Activated CD8-positive, alpha-beta T cell treated with anti-CD3 and anti-CD28 coated beads for 36 hours (primary cell): ENCODE measurements at regions not wholly inside any gene's neighbourhood (a gene's known extent, or its start where the extent isn't known, plus 50 kb on each side); places are given as distances from the start of the nearest gene placed in this dataset.
A peak's percentile ranks its signal among the peaks of the same experiment; 100 is the strongest.

Experiments
- ATAC-seq: fragments of 200-7000 bp; cut with Tn5 transposase; one replicate; pipeline ENCODE4 v1.10.0; 2021; ENCODE audit warnings: mild to moderate bottlenecking, moderate library complexity
- CTCF ChIA-PET: fragments of 350-600 bp; sonication (Branson Sonifier 250); formaldehyde crosslinking; loops from one replicate; lab custom pipeline; 2021; ENCODE audit warnings: antibody characterized with exemption; lab: Charles Lee
- POLR2A ChIA-PET: fragments of 350-600 bp; sonication (Branson Sonifier 250); formaldehyde crosslinking; loops from one replicate; lab custom pipeline; 2021; ENCODE audit warnings: antibody characterized with exemption; lab: Charles Lee
- DNase-seq: peaks from one replicate; pipeline ENCODE4 v3.0.0-alpha.2; 2020
- H3K27ac Mint-ChIP-seq: one replicate; pipeline ENCODE4 v1.8.0; 2021; ENCODE audit warnings: mild to moderate bottlenecking, mixed read lengths
- H3K27me3 Mint-ChIP-seq: one replicate; pipeline ENCODE4 v1.8.0; 2021; ENCODE audit warnings: mixed read lengths
- H3K36me3 Mint-ChIP-seq: one replicate; pipeline ENCODE4 v1.8.0; 2021; ENCODE audit warnings: low read depth, mixed read lengths
- H3K4me1 Mint-ChIP-seq: one replicate; pipeline ENCODE4 v1.8.0; 2021; ENCODE audit warnings: low read depth, mixed read lengths
- H3K4me3 Mint-ChIP-seq: one replicate; pipeline ENCODE4 v1.8.0; 2021; ENCODE audit warnings: mild to moderate bottlenecking, moderate library complexity, mixed read lengths
- H3K9me3 Mint-ChIP-seq: one replicate; pipeline ENCODE4 v1.8.0; 2021; ENCODE audit warnings: mixed read lengths
- CTCF ChIP-seq: fragments of 200-600 bp; IDR thresholded peaks from one replicate; pipeline ENCODE4 v1.8.0; 2022; ENCODE audit warnings: antibody characterized with exemption, mild to moderate bottlenecking
- intact Hi-C: fragments of 100-400 bp; cut with micrococcal nuclease; formaldehyde crosslinking; loops from one replicate; pipeline ENCODE4 v1.10.0; 2022

GRCh38 chr2:9781252-9781651 is 62.0 kb upstream of the TAF1B start:
- CTCF ChIA-PET = interaction anchor here (1.7 to 4.8 kb wide), 3 partner anchors 11 to 33 kb away, joined by 6 to 32 read pairs (median 21); no protein-coding TSS in a partner anchor
- no peak overlapping the region for H3K27ac Mint-ChIP-seq
- no peak for ATAC-seq
- H3K27me3 Mint-ChIP-seq = no peaks in the 10 kb centered on the region
- POLR2A ChIA-PET = interaction anchor here (0.9 kb wide), 1 partner anchor 27 kb away, joined by 3 read pairs; no protein-coding TSS in a partner anchor
- H3K36me3 Mint-ChIP-seq = no peaks in the 10 kb centered on the region
- no peak for TF ChIP-seq CTCF
- H3K9me3 Mint-ChIP-seq = no peaks in the 10 kb centered on the region
- peaks cover 36% of the 10 kb centered on the region for H3K4me1 Mint-ChIP-seq
- intact Hi-C loops = loop anchor here (5.0 kb wide), 1 partner anchor 124 kb away; no protein-coding TSS in a partner anchor
- H3K4me3 Mint-ChIP-seq = no peak overlapping the region
- no peak for DNase-seq

GRCh38 chr2:9782197-9782719 is 61.0 kb upstream of the TAF1B start:
- DNase-seq = peak; percentile 85
- H3K36me3 Mint-ChIP-seq = no peaks in the 10 kb centered on the region
- peak; percentile 75 for ATAC-seq
- H3K4me3 Mint-ChIP-seq = peak overlapping the region; percentile 0
- intact Hi-C loops = loop anchor here (5.0 kb wide), 1 partner anchor 125 kb away; no protein-coding TSS in a partner anchor
- H3K4me1 Mint-ChIP-seq = peaks cover 38% of the 10 kb centered on the region
- POLR2A ChIA-PET = interaction anchor here (0.9 kb wide), 1 partner anchor 28 kb away, joined by 3 read pairs; no protein-coding TSS in a partner anchor
- CTCF ChIA-PET = interaction anchor here (0.8 to 4.8 kb wide), 4 partner anchors 12 to 32 kb away, joined by 3 to 32 read pairs (median 14); no protein-coding TSS in a partner anchor
- no peak for TF ChIP-seq CTCF
- H3K9me3 Mint-ChIP-seq = no peaks in the 10 kb centered on the region
- no peaks in the 10 kb centered on the region for H3K27me3 Mint-ChIP-seq
- peak overlapping the region; percentile 45 for H3K27ac Mint-ChIP-seq

GRCh38 chr2:9789371-9789770 is 53.9 kb upstream of the TAF1B start:
- peaks cover 8% of the 10 kb centered on the region for H3K4me1 Mint-ChIP-seq
- ChIA-PET CTCF (interaction anchor here (6.1 kb wide), 1 partner anchor 10 kb away, joined by 38 read pairs; no protein-coding TSS in a partner anchor), POLR2A (no interaction called here)
- TF ChIP-seq CTCF = no peak
- H3K9me3 Mint-ChIP-seq = peaks cover 9% of the 10 kb centered on the region
- intact Hi-C loops = no loop called here
- DNase-seq (no peak), ATAC-seq (no peak)
- no peak overlapping the region for H3K27ac Mint-ChIP-seq
- peaks cover 2% of the 10 kb centered on the region for H3K36me3 Mint-ChIP-seq
- H3K27me3 Mint-ChIP-seq = peaks cover 3% of the 10 kb centered on the region
- no peak overlapping the region for H3K4me3 Mint-ChIP-seq

GRCh38 chr2:9790702-9791225 is 52.5 kb upstream of the TAF1B start:
- ChIA-PET POLR2A (interaction anchor here (1.4 kb wide), 1 partner anchor 10 kb away, joined by 3 read pairs; no protein-coding TSS in a partner anchor), CTCF (interaction anchor here (6.1 kb wide), 1 partner anchor 8 kb away, joined by 38 read pairs; no protein-coding TSS in a partner anchor)
- Mint-ChIP-seq H3K4me3 (no peak overlapping the region), H3K27ac (no peak overlapping the region), H3K4me1 (peaks cover 8% of the 10 kb centered on the region), H3K27me3 (peaks cover 3% of the 10 kb centered on the region), H3K9me3 (peaks cover 9% of the 10 kb centered on the region), H3K36me3 (peaks cover 2% of the 10 kb centered on the region)
- intact Hi-C loops = no loop called here
- TF ChIP-seq CTCF = no peak
- DNase-seq (no peak), ATAC-seq (no peak)

GRCh38 chr2:9791711-9792110 is 51.6 kb upstream of the TAF1B start:
- DNase-seq = no peak
- H3K36me3 Mint-ChIP-seq = peaks cover 2% of the 10 kb centered on the region
- POLR2A ChIA-PET = no interaction called here
- H3K9me3 Mint-ChIP-seq = peaks cover 9% of the 10 kb centered on the region
- TF ChIP-seq CTCF = no peak
- no peak overlapping the region for H3K27ac Mint-ChIP-seq
- H3K4me3 Mint-ChIP-seq = no peak overlapping the region
- CTCF ChIA-PET = interaction anchor here (6.1 kb wide), 1 partner anchor 7 kb away, joined by 38 read pairs; no protein-coding TSS in a partner anchor
- peaks cover 3% of the 10 kb centered on the region for H3K27me3 Mint-ChIP-seq
- intact Hi-C loops = no loop called here
- ATAC-seq = no peak
- peaks cover 8% of the 10 kb centered on the region for H3K4me1 Mint-ChIP-seq
